Embryonic facial prominence (tissue), 1 donor: ENCODE measurements at regions not wholly inside any gene's neighbourhood (a gene's known extent, or its start where the extent isn't known, plus 50 kb on each side); places are given as distances from the start of the nearest gene placed in this dataset.
"Not testable (repeated sequence)": the region's sequence is repeated elsewhere in the genome, so short reads cannot be mapped to it uniquely, and the experiment has no call there.

ENCODE experiments used
- DNase-seq: peaks from one replicate; pipeline ENCODE4 v3.0.0-alpha.2; 2016; ENCODE audit errors: extremely low spot score

GRCh38 chr10:128575761-128576160, 449.5 kb upstream of the MKI67 start:
- DNase-seq = no peak

- DNase-seq = no peak
Measured at GRCh38 chr10:128576336-128576735, 450.1 kb upstream of the MKI67 start.

- no peak for DNase-seq
Measured at GRCh38 chr10:128576943-128577670, 450.9 kb upstream of the MKI67 start.

GRCh38 chr10:128577958-128578750, 451.9 kb upstream of the MKI67 start:
- no peak for DNase-seq

- DNase-seq = no peak
Measured at GRCh38 chr10:128578766-128579165, 452.5 kb upstream of the MKI67 start.

GRCh38 chr10:128579280-128579865, 453.1 kb upstream of the MKI67 start:
- no peak for DNase-seq

- no peak for DNase-seq
Measured at GRCh38 chr10:128579901-128580300, 453.7 kb upstream of the MKI67 start.

- not testable (repeated sequence) for DNase-seq
Measured at GRCh38 chr10:128583125-128583524, 456.9 kb upstream of the MKI67 start.

GRCh38 chr10:128586599-128586998, 460.4 kb upstream of the MKI67 start:
- not testable (repeated sequence) for DNase-seq

- DNase-seq = no peak
Measured at GRCh38 chr10:128587689-128588088, 461.5 kb upstream of the MKI67 start.

- DNase-seq = no peak
Measured at GRCh38 chr10:128588402-128588801, 462.2 kb upstream of the MKI67 start.

- no peak for DNase-seq
Measured at GRCh38 chr10:128594688-128595087, 468.5 kb upstream of the MKI67 start.

- DNase-seq = no peak
Measured at GRCh38 chr10:128596906-128597305, 470.7 kb upstream of the MKI67 start.

- DNase-seq = no peak
Measured at GRCh38 chr10:128599030-128599429, 472.8 kb upstream of the MKI67 start.

- DNase-seq = no peak
Measured at GRCh38 chr10:128599538-128599937, 473.3 kb upstream of the MKI67 start.

GRCh38 chr10:128602183-128602582, 476.0 kb upstream of the MKI67 start:
- DNase-seq = no peak

GRCh38 chr10:128604025-128604424, 477.8 kb upstream of the MKI67 start:
- no peak for DNase-seq

- DNase-seq = no peak
Measured at GRCh38 chr10:128605180-128605579, 479.0 kb upstream of the MKI67 start.

GRCh38 chr10:128606055-128606454, 479.8 kb upstream of the MKI67 start:
- DNase-seq = no peak

- DNase-seq = no peak
Measured at GRCh38 chr10:128608791-128609190, 482.6 kb upstream of the MKI67 start.

- no peak for DNase-seq
Measured at GRCh38 chr10:128609460-128609859, 483.2 kb upstream of the MKI67 start.

GRCh38 chr10:128610113-128610512, 483.9 kb upstream of the MKI67 start:
- no peak for DNase-seq

- DNase-seq = no peak
Measured at GRCh38 chr10:128612195-128612594, 486.0 kb upstream of the MKI67 start.
